ENCODE measurements at regions not wholly inside any gene's neighbourhood (a gene's known extent, or its start where the extent isn't known, plus 50 kb on each side); places are given as distances from the start of the nearest gene placed in this dataset.
"Not testable (repeated sequence)": the region's sequence is repeated elsewhere in the genome, so short reads cannot be mapped to it uniquely, and the experiment has no call there.

- DNase-seq (ENCODE audit: low spot score), result no peak
Observed at GRCh38 chr7:156590212-156590611, 50.4 kb upstream of the RNF32 start.

- no peak for DNase-seq (ENCODE audit: low spot score)
Observed at GRCh38 chr7:156589808-156590207, 50.8 kb upstream of the RNF32 start.

GRCh38 chr7:156585926-156586325 lies 54.6 kb upstream of the RNF32 start:
- DNase-seq (ENCODE audit: low spot score), result no peak

- no peak for DNase-seq (ENCODE audit: low spot score)
Observed at GRCh38 chr7:156585025-156585648, 55.4 kb upstream of the RNF32 start.

- no peak for DNase-seq (ENCODE audit: low spot score)
Observed at GRCh38 chr7:156582591-156583123, 57.9 kb upstream of the RNF32 start.

- no peak for DNase-seq (ENCODE audit: low spot score)
Observed at GRCh38 chr7:156580036-156580435, 60.5 kb upstream of the RNF32 start.

GRCh38 chr7:156579566-156579965 lies 61.0 kb upstream of the RNF32 start:
- DNase-seq (ENCODE audit: low spot score), result no peak

GRCh38 chr7:156578978-156579430 lies 61.6 kb upstream of the RNF32 start:
- no peak for DNase-seq (ENCODE audit: low spot score)

- no peak for DNase-seq (ENCODE audit: low spot score)
Observed at GRCh38 chr7:156578578-156578940, 62.0 kb upstream of the RNF32 start.

GRCh38 chr7:156577645-156578577 lies 62.7 kb upstream of the RNF32 start:
- no peak for DNase-seq (ENCODE audit: low spot score)

- no peak for DNase-seq (ENCODE audit: low spot score)
Observed at GRCh38 chr7:156576216-156577058, 64.1 kb upstream of the RNF32 start.

- no peak for DNase-seq (ENCODE audit: low spot score)
Observed at GRCh38 chr7:156568258-156568657, 72.3 kb upstream of the RNF32 start.

- DNase-seq (ENCODE audit: low spot score), result no peak
Observed at GRCh38 chr7:156566812-156567549, 73.6 kb upstream of the RNF32 start.

- DNase-seq (ENCODE audit: low spot score), result not testable (repeated sequence)
Observed at GRCh38 chr7:156565002-156565401, 75.6 kb upstream of the RNF32 start.

- no peak for DNase-seq (ENCODE audit: low spot score)
Observed at GRCh38 chr7:156560696-156561095, 79.9 kb upstream of the RNF32 start.

- DNase-seq (ENCODE audit: low spot score), result no peak
Observed at GRCh38 chr7:156560075-156560474, 80.5 kb upstream of the RNF32 start.

- no peak for DNase-seq (ENCODE audit: low spot score)
Observed at GRCh38 chr7:156559001-156559400, 81.6 kb upstream of the RNF32 start.

GRCh38 chr7:156558198-156558597 lies 82.4 kb upstream of the RNF32 start:
- DNase-seq (ENCODE audit: low spot score), result no peak

GRCh38 chr7:156556083-156556482 lies 84.5 kb upstream of the RNF32 start:
- DNase-seq (ENCODE audit: low spot score), result no peak

- no peak for DNase-seq (ENCODE audit: low spot score)
Observed at GRCh38 chr7:156554488-156554887, 86.1 kb upstream of the RNF32 start.

GRCh38 chr7:156549636-156550035 lies 90.9 kb upstream of the RNF32 start:
- no peak for DNase-seq (ENCODE audit: low spot score)

Measured in kidney capillary endothelial cell (primary cell).